MG63 (cell line): ENCODE measurements at regions not wholly inside any gene's neighbourhood (a gene's known extent, or its start where the extent isn't known, plus 50 kb on each side); places are given as distances from the start of the nearest gene placed in this dataset.

Source experiments
- DNase-seq: peaks from one replicate; pipeline ENCODE4 v3.0.0-alpha.2; 2020
- H3K27me3 ChIP-seq: fragments of 250-450 bp; sonication (Bioruptor Pico); 2 replicates; pipeline ENCODE4 v1.5.1; 2020; ENCODE audit warnings: mild to moderate bottlenecking, moderate library complexity
- H3K36me3 ChIP-seq: fragments of 250-450 bp; sonication (Bioruptor Pico); 2 replicates; pipeline ENCODE4 v1.5.1; 2020; ENCODE audit warnings: mild to moderate bottlenecking, moderate library complexity
- H3K4me3 ChIP-seq: fragments of 250-450 bp; sonication (Bioruptor Pico); 2 replicates; pipeline ENCODE4 v1.5.1; 2020; ENCODE audit warnings: mild to moderate bottlenecking, moderate library complexity
- H3K9me3 ChIP-seq: fragments of 250-450 bp; sonication (Bioruptor Pico); 2 replicates; pipeline ENCODE4 v1.5.1; 2020; ENCODE audit warnings: mild to moderate bottlenecking, moderate library complexity

DNA sequence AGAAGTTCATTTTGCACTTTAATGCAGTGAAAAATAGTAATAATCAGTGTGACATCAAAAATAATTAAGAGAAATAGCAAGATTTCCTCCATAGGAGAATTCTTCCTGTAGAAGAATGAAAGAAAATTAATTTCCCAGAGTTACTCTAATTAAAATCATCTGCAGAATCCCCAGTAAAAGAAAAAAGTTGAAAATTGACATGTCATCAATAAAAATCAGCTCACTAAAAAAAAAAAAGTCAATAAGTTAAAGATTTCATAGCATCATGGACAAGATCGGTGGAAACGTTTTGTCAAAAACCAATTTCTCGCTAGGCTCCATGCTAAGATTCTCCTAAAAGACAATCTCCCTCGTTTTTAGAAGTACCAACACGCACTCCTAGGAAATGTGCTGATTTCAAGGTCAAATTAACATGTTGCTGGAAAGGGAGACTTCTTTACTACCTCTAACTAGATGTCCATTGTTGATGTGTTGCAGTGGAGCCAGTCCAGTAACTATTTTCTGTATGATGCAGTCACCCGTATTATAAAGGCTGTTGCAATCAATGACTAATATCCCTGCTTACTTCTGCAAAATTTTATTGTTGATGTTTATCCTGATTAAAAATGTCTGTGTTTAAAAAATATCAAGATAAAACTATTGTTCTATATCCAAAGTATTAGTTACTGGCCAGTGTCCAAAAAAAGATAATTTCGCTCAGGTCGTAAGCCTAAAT is 591.9 kb upstream of the MGMT start:
- DNase-seq = no peak
- H3K36me3 ChIP-seq = no peaks in the 10 kb centered on the region

DNA sequence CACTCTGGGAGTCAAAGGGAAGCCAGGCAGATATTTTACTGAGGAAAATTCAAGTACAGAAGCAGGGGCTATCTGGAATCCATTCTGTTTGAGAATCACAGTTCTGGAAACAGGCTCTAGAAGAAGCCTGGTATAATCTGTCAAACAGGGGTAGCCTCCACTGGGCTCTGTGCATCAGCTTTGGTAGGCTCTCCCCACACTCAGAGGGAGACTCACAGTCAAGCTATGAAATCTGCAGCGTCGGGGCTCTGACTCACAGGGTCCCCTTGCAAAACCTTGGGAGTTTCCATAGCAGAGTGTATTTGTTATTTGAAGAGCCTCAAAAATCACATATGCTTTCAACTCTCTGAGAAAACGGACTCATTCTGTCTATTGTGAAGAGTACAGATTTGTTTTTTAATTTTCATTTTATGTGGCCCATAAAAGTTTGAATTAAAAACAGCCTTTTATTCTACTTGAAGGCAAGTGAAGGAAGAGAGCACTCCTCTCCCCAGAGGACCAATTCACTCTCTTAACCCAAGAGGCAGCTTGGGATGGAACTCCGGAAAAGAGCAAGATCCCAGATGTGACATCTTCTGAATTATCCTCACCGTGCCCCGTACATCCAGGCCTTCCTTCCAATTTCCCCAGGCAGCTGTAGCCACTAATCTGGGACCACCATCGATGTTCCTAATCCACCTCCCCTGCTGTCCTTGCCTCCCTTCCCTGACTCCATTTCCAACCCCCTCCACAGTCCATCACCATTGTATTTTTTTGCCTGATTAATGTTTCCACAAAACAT is 590.9 kb upstream of the MGMT start:
- DNase-seq = peak; percentile 80

More for the DNA sequence above, 591.9 kb upstream of the MGMT start:
- Histone ChIP-seq H3K27me3 (no peaks in the 10 kb centered on the region), H3K9me3 (no peaks in the 10 kb centered on the region), H3K4me3 (no peak overlapping the region)

DNA sequence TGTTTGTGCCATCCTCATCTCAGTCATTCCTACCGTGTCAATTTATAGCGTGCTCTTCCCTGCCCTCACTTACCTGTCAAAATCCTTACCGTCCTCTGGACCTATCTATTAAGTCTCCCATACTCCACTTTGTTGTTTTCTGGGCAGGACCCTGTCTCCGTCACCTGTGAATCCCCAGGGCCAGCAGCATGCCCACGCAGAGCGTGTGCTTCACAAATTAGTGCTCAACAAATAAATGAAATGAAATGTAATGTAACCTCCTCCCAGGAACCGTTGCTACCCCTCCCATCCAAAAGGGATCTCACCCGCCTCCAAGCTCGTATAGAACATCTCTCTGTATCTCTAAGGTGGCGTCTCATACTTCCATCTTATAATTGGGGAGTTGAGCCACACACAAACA is 589.9 kb upstream of the MGMT start:
- Histone ChIP-seq H3K4me3 (no peak overlapping the region), H3K27me3 (no peaks in the 10 kb centered on the region), H3K9me3 (no peaks in the 10 kb centered on the region), H3K36me3 (no peaks in the 10 kb centered on the region)
- no peak for DNase-seq

More for the DNA sequence above, 590.9 kb upstream of the MGMT start:
- no peak overlapping the region for H3K4me3 ChIP-seq
- H3K36me3 ChIP-seq = no peaks in the 10 kb centered on the region
- no peaks in the 10 kb centered on the region for H3K9me3 ChIP-seq
- no peaks in the 10 kb centered on the region for H3K27me3 ChIP-seq

DNA sequence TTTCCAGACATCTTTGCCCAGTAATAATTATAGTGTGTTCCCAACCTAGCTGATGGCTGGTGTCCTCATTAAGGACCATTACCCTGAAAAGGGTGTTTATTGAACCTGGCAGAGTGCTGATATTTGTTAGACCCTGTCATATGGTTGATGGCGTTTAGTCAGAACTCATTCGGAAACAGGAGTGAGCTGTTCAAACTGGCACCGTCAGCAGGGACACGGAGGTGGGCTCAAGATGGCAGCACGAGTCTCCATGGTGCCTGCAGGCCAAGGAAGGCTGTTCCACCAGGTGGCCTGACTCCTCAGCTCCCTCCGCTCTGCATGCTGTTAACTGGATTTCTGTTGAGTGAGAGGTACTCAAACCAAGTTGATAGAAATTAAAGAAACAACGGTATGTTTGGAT is 589.1 kb upstream of the MGMT start:
- DNase-seq = no peak

DNA sequence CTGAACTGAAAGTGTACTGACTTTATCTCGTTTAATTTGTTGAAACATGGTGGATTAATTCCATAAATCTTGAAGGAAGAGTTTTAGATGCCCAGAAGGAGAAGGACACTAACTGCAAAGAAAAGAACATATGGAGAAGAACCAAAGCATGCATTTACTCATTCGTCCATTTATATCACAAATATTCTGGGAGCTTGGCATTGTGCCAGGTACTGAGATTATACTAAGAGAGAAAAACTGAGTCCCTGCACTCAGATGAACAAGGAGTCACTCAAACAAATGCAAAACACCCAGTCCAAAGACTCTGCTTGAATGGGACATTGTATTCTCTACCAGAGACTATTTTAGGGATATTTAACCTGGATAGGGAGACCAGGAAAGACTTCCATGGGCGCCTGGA is 588.0 kb upstream of the MGMT start:
- no peak for DNase-seq
- Histone ChIP-seq H3K27me3 (no peaks in the 10 kb centered on the region), H3K36me3 (no peaks in the 10 kb centered on the region), H3K9me3 (no peaks in the 10 kb centered on the region), H3K4me3 (no peak overlapping the region)

More for the DNA sequence above, 589.1 kb upstream of the MGMT start:
- Histone ChIP-seq H3K36me3 (no peaks in the 10 kb centered on the region), H3K4me3 (no peak overlapping the region), H3K27me3 (no peaks in the 10 kb centered on the region), H3K9me3 (no peaks in the 10 kb centered on the region)

GRCh38 chr10:128879441-128880140 is 587.5 kb upstream of the MGMT start:
- no peaks in the 10 kb centered on the region for H3K27me3 ChIP-seq

GRCh38 chr10:128880159-128880725 is 586.8 kb upstream of the MGMT start:
- Histone ChIP-seq H3K27me3 (no peaks in the 10 kb centered on the region), H3K36me3 (no peaks in the 10 kb centered on the region), H3K9me3 (no peaks in the 10 kb centered on the region), H3K4me3 (no peak overlapping the region)
- no peak for DNase-seq

More at GRCh38 chr10:128879441-128880140, 587.5 kb upstream of the MGMT start:
- Histone ChIP-seq H3K4me3 (no peak overlapping the region), H3K9me3 (no peaks in the 10 kb centered on the region), H3K36me3 (no peaks in the 10 kb centered on the region)
- no peak for DNase-seq

DNA sequence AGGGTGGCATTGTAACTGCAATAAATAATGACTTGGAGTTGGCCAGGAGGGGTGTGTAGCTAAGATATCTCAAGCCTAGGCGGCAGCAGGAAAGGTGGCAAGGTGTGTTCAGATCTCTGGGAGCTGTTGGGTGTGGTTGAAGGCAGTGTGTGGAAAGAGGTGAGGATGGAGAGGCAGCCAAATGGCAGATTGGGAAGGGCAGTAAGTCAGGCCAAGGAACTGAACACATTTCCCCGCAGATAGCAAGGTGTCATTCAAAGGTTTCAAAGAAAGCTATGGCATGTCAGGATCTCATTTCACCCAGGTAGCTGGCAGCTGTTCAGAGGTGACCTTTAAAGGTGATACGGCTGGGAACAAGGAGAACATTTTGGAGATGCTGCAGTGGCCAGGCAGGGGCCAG is 586.0 kb upstream of the MGMT start:
- no peaks in the 10 kb centered on the region for H3K9me3 ChIP-seq

DNA sequence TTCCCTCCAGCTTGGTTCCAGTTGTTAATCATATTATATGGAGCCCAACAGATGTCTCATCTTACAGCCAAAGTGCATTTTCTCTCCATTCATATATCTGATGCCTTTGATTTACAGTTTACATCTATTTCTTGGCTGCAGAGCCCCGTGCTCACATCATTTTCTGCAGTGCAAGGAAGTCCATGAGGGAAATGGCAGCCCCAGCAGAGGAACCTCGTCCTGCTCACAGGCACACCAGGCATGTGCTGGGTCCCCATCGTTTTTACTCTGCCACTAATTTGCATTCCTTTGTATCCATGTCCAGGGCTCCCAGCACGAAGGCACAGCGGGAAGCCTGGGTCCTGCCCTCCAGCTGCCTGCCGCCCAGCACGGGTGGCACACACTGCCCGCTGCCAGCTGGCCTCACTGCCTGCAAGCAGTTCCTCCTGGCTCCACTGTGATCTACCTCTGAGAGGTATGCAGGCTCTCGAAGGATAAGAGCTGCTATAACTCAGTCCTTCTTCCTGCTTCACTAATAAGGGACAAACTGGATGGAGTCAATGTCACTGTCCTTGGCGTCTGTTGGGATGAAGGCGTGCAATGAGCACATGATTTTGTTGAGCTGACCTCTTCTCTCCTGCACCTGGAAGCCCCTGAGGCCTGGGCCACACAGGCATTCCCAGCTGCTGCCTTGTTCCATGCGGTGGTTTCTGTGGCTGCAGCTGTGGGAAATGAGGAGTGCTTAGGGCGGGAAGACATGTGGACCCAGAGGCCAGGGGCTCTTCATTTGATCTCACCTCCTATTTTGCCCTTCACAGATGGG is 583.6 kb upstream of the MGMT start:
- no peaks in the 10 kb centered on the region for H3K9me3 ChIP-seq
- H3K4me3 ChIP-seq = no peak overlapping the region
- H3K27me3 ChIP-seq = no peaks in the 10 kb centered on the region
- no peaks in the 10 kb centered on the region for H3K36me3 ChIP-seq
- no peak for DNase-seq

More for the DNA sequence above, 586.0 kb upstream of the MGMT start:
- H3K4me3 ChIP-seq = no peak overlapping the region
- DNase-seq = no peak
- H3K27me3 ChIP-seq = no peaks in the 10 kb centered on the region
- H3K36me3 ChIP-seq = no peaks in the 10 kb centered on the region

GRCh38 chr10:128884033-128884425 is 583.0 kb upstream of the MGMT start:
- no peaks in the 10 kb centered on the region for H3K36me3 ChIP-seq
- H3K9me3 ChIP-seq = no peaks in the 10 kb centered on the region
- no peak overlapping the region for H3K4me3 ChIP-seq
- no peaks in the 10 kb centered on the region for H3K27me3 ChIP-seq
- no peak for DNase-seq

GRCh38 chr10:128884496-128885072 is 582.5 kb upstream of the MGMT start:
- no peaks in the 10 kb centered on the region for H3K9me3 ChIP-seq
- H3K4me3 ChIP-seq = no peak overlapping the region
- no peak for DNase-seq
- no peaks in the 10 kb centered on the region for H3K27me3 ChIP-seq
- no peaks in the 10 kb centered on the region for H3K36me3 ChIP-seq

DNA sequence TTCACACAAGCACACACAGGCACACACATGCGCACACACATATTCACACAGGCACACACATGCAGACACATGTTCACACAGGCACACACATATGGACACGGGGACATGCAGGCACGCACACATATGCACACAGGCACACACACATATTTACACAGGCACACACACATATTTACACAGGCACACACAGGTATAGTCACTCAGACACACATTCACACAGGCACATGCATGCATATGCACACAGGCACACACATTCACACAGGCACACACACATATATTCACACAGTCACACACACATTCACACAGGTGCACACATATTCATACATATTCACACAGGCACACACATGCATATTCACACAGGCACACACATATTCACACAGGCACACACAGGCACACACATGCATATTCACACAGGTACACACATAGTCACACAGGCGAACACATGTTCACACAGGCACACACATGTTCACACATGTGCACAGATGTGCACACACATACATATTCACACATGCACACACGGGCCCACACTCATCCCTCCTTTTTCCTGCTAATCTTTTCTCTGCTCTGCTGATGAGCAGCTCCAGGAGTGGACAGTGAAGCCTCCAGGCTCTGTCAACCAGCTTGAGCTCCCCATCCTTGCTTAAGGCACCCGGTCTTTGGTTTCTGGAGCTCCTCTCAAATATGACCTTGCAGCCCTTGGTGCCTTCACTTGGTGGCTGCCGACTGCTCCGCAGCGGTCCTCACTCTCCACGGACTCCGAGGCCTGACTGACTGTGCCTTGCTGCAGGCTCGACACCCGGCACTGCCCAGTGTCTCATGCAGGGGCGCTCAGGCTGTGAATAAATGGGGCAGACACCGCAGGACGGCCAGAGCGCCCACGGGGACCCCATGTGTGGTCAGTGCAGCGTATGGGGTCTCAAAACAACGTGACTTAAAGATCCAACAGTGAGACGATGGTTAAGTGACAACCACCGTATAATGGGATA is 581.2 kb upstream of the MGMT start:
- Histone ChIP-seq H3K4me3 (no peak overlapping the region), H3K9me3 (no peaks in the 10 kb centered on the region), H3K27me3 (no peaks in the 10 kb centered on the region), H3K36me3 (no peaks in the 10 kb centered on the region)
- DNase-seq = no peak

GRCh38 chr10:128887856-128888255 is 579.2 kb upstream of the MGMT start:
- DNase-seq = no peak
- Histone ChIP-seq H3K9me3 (no peaks in the 10 kb centered on the region), H3K4me3 (no peak overlapping the region), H3K36me3 (no peaks in the 10 kb centered on the region), H3K27me3 (no peaks in the 10 kb centered on the region)

DNA sequence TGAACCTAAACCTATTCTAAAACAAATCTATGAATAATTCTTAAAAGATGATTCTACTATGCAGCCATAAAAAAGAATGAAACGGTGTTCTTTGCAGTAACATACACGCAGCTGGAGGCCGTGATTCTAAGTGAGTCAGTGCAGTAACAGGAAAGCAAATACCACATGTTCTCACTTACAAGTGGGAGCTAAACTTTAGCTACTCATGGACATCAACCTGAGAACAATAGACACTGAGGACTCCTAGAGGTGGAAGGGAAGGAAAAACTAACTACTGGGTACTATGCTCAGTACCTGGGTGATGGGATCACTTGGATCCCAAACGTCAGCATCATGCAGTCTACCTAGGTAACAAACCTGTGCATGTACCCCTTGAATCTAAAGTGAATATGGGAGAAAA is 575.0 kb upstream of the MGMT start:
- no peaks in the 10 kb centered on the region for H3K36me3 ChIP-seq
- H3K4me3 ChIP-seq = no peak overlapping the region
- no peaks in the 10 kb centered on the region for H3K9me3 ChIP-seq
- no peaks in the 10 kb centered on the region for H3K27me3 ChIP-seq
- no peak for DNase-seq

GRCh38 chr10:128894641-128895040 is 572.4 kb upstream of the MGMT start:
- H3K36me3 ChIP-seq = no peaks in the 10 kb centered on the region
- H3K9me3 ChIP-seq = no peaks in the 10 kb centered on the region
- no peak for DNase-seq
- H3K4me3 ChIP-seq = no peak overlapping the region
- no peaks in the 10 kb centered on the region for H3K27me3 ChIP-seq
